ENCODE measurements at regions not wholly inside any gene's neighbourhood (a gene's known extent, or its start where the extent isn't known, plus 50 kb on each side); places are given as distances from the start of the nearest gene placed in this dataset.

- no peak overlapping the region for H3K4me3 ChIP-seq
These were observed 454.2 kb downstream of the NLGN4X start for GRCh38 chrX:5774446-5774845.

GRCh38 chrX:5771441-5771840 lies 457.2 kb downstream of the NLGN4X start:
- 30 to 65% methylated on average over 3 of the region's 3 CpGs for WGBS, 2 donors
- DNase-seq, result no peak

More at GRCh38 chrX:5774446-5774845, 454.2 kb downstream of the NLGN4X start:
- intact Hi-C loops (cut with DNase I), result no loop called here
- no peak overlapping the region for H3K27ac ChIP-seq
- TF ChIP-seq POLR2A (IDR thresholded peaks at IDR 0.05) (no peak), CTCF (IDR thresholded peaks at IDR 0.05) (no peak)
- no peaks in the 10 kb centered on the region for H3K27me3 ChIP-seq
- DNase-seq, result no peak
- no peak for ATAC-seq
- no peaks in the 10 kb centered on the region for H3K36me3 ChIP-seq (replicated peaks in 1 of 2; ENCODE audit: insufficient read depth in 1 of 2, low read depth in 2 of 2)
- no peaks in the 10 kb centered on the region for H3K9me3 ChIP-seq
- no peaks in the 10 kb centered on the region for H3K4me1 ChIP-seq

GRCh38 chrX:5756616-5757015 lies 472.1 kb downstream of the NLGN4X start:
- Histone ChIP-seq H3K4me1 (no peaks in the 10 kb centered on the region), H3K36me3 (replicated peaks in 1 of 2; ENCODE audit: insufficient read depth in 1 of 2, low read depth in 2 of 2) (no peaks in the 10 kb centered on the region), H3K27ac (no peak overlapping the region), H3K27me3 (no peaks in the 10 kb centered on the region), H3K9me3 (no peaks in the 10 kb centered on the region), H3K4me3 (no peak overlapping the region)
- TF ChIP-seq POLR2A (IDR thresholded peaks at IDR 0.05) (no peak), CTCF (IDR thresholded peaks at IDR 0.05) (no peak)
- ATAC-seq, result no peak
- DNase-seq, result no peak
- WGBS, 2 donors, result 54 to 56% methylated on average over 4 of the region's 4 CpGs
- intact Hi-C loops (cut with DNase I), result no loop called here

More at GRCh38 chrX:5771441-5771840, 457.2 kb downstream of the NLGN4X start:
- Histone ChIP-seq H3K9me3 (no peaks in the 10 kb centered on the region), H3K27ac (no peak overlapping the region), H3K4me3 (no peak overlapping the region), H3K36me3 (replicated peaks in 1 of 2; ENCODE audit: insufficient read depth in 1 of 2, low read depth in 2 of 2) (no peaks in the 10 kb centered on the region), H3K27me3 (no peaks in the 10 kb centered on the region), H3K4me1 (no peaks in the 10 kb centered on the region)
- intact Hi-C loops (cut with DNase I), result no loop called here
- no peak for TF ChIP-seq POLR2A (IDR thresholded peaks at IDR 0.05)
- no peak for TF ChIP-seq CTCF (IDR thresholded peaks at IDR 0.05)
- no peak for ATAC-seq

GRCh38 chrX:5753291-5753690 lies 475.4 kb downstream of the NLGN4X start:
- Histone ChIP-seq H3K27me3 (no peaks in the 10 kb centered on the region), H3K36me3 (replicated peaks in 1 of 2; ENCODE audit: insufficient read depth in 1 of 2, low read depth in 2 of 2) (no peaks in the 10 kb centered on the region), H3K9me3 (no peaks in the 10 kb centered on the region), H3K27ac (no peak overlapping the region), H3K4me1 (no peaks in the 10 kb centered on the region), H3K4me3 (no peak overlapping the region)
- intact Hi-C loops (cut with DNase I), result no loop called here
- no peak for DNase-seq
- 30 to 47% methylated on average over 4 of the region's 4 CpGs for WGBS, 2 donors
- TF ChIP-seq CTCF (IDR thresholded peaks at IDR 0.05), result no peak
- no peak for TF ChIP-seq POLR2A (IDR thresholded peaks at IDR 0.05)
- no peak for ATAC-seq

- ATAC-seq (no peak), DNase-seq (no peak)
- intact Hi-C loops (cut with DNase I), result no loop called here
- Histone ChIP-seq H3K36me3 (replicated peaks in 1 of 2; ENCODE audit: insufficient read depth in 1 of 2, low read depth in 2 of 2) (no peaks in the 10 kb centered on the region), H3K4me3 (no peak overlapping the region), H3K4me1 (no peaks in the 10 kb centered on the region), H3K9me3 (no peaks in the 10 kb centered on the region), H3K27me3 (no peaks in the 10 kb centered on the region), H3K27ac (no peak overlapping the region)
- TF ChIP-seq CTCF (IDR thresholded peaks at IDR 0.05), result no peak
- TF ChIP-seq POLR2A (IDR thresholded peaks at IDR 0.05), result no peak
- WGBS, 2 donors, result 17 to 30% methylated on average over 1 of the region's 1 CpG
These were observed 475.8 kb downstream of the NLGN4X start for GRCh38 chrX:5752831-5753230.
